ENCODE measurements at regions not wholly inside any gene's neighbourhood (a gene's known extent, or its start where the extent isn't known, plus 50 kb on each side); places are given as distances from the start of the nearest gene placed in this dataset.
A peak's percentile ranks its signal among the peaks of the same experiment; 100 is the strongest.

GRCh38 chr7:118368958-118369357, 144.5 kb downstream of the ANKRD7 start:
- no peak overlapping the region for H3K4me3 ChIP-seq (ENCODE audit: insufficient read depth, low read depth, low read length)
- Mint-ChIP-seq H3K4me1 (ENCODE audit: low read depth, unreplicated experiment) (peaks cover 3% of the 10 kb centered on the region), H3K9me3 (ENCODE audit: unreplicated experiment) (no peaks in the 10 kb centered on the region), H3K36me3 (ENCODE audit: low read depth, unreplicated experiment) (no peaks in the 10 kb centered on the region), H3K4me3 (ENCODE audit: unreplicated experiment) (no peak overlapping the region), H3K27me3 (ENCODE audit: low read depth, unreplicated experiment) (no peaks in the 10 kb centered on the region), H3K27ac (ENCODE audit: unreplicated experiment) (no peak overlapping the region)
- DNase-seq (ENCODE audit: low read depth): no peak
- H3K27ac ChIP-seq (ENCODE audit: low read depth, low read length): no peak overlapping the region
- no peaks in the 10 kb centered on the region for H3K36me3 ChIP-seq (ENCODE audit: insufficient read depth, low read length)
- no peak overlapping the region for H3K9ac ChIP-seq (ENCODE audit: low read length)
- no peak for TF ChIP-seq CTCF (IDR thresholded peaks at IDR 0.05; ENCODE audit: insufficient read depth, low read depth, low read length)
- no peak for TF ChIP-seq EZH2 (IDR thresholded peaks at IDR 0.05; ENCODE audit: insufficient read depth, low read length)
- no peak overlapping the region for H3K4me2 ChIP-seq (ENCODE audit: low read length)
- no peaks in the 10 kb centered on the region for H3K27me3 ChIP-seq (ENCODE audit: insufficient read depth, low read length)
- no peaks in the 10 kb centered on the region for H4K20me1 ChIP-seq (ENCODE audit: insufficient read depth, low read length)
- H3K79me2 ChIP-seq (ENCODE audit: insufficient read depth, low read length): no peaks in the 10 kb centered on the region
- H3K4me1 ChIP-seq (ENCODE audit: insufficient read depth, low read length): no peaks in the 10 kb centered on the region
- no peak overlapping the region for H2AFZ ChIP-seq (ENCODE audit: low read depth, low read length)
- no peak for FAIRE-seq
- H3K9me3 ChIP-seq (ENCODE audit: insufficient read depth, low read depth, low read length): no peaks in the 10 kb centered on the region

- peaks cover 3% of the 10 kb centered on the region for H3K4me1 Mint-ChIP-seq (ENCODE audit: low read depth, unreplicated experiment)
- no peak for DNase-seq (ENCODE audit: low read depth)
- H3K4me1 ChIP-seq (ENCODE audit: insufficient read depth, low read length): no peaks in the 10 kb centered on the region
Measured at GRCh38 chr7:118369987-118370386, 145.5 kb downstream of the ANKRD7 start.

GRCh38 chr7:118372530-118372929, 148.0 kb downstream of the ANKRD7 start:
- H3K9ac ChIP-seq (ENCODE audit: low read length): no peak overlapping the region
- FAIRE-seq (no peak), DNase-seq (ENCODE audit: low read depth) (peak; percentile 55)
- H3K4me1 ChIP-seq (ENCODE audit: insufficient read depth, low read length): no peaks in the 10 kb centered on the region
- TF ChIP-seq EZH2 (IDR thresholded peaks at IDR 0.05; ENCODE audit: insufficient read depth, low read length) (no peak), CTCF (IDR thresholded peaks at IDR 0.05; ENCODE audit: insufficient read depth, low read depth, low read length) (no peak)
- H3K36me3 ChIP-seq (ENCODE audit: insufficient read depth, low read length): no peaks in the 10 kb centered on the region
- no peaks in the 10 kb centered on the region for H3K27me3 ChIP-seq (ENCODE audit: insufficient read depth, low read length)
- H3K4me2 ChIP-seq (ENCODE audit: low read length): no peak overlapping the region
- H4K20me1 ChIP-seq (ENCODE audit: insufficient read depth, low read length): no peaks in the 10 kb centered on the region
- no peak overlapping the region for H3K4me3 ChIP-seq (ENCODE audit: insufficient read depth, low read depth, low read length)
- H3K27me3 Mint-ChIP-seq (ENCODE audit: low read depth, unreplicated experiment): no peaks in the 10 kb centered on the region
- no peaks in the 10 kb centered on the region for H3K79me2 ChIP-seq (ENCODE audit: insufficient read depth, low read length)
- no peak overlapping the region for H3K27ac Mint-ChIP-seq (ENCODE audit: unreplicated experiment)
- no peak overlapping the region for H2AFZ ChIP-seq (ENCODE audit: low read depth, low read length)
- H3K4me1 Mint-ChIP-seq (ENCODE audit: low read depth, unreplicated experiment): peaks cover 3% of the 10 kb centered on the region
- H3K36me3 Mint-ChIP-seq (ENCODE audit: low read depth, unreplicated experiment): no peaks in the 10 kb centered on the region
- H3K9me3 ChIP-seq (ENCODE audit: insufficient read depth, low read depth, low read length): no peaks in the 10 kb centered on the region
- H3K9me3 Mint-ChIP-seq (ENCODE audit: unreplicated experiment): no peaks in the 10 kb centered on the region
- H3K27ac ChIP-seq (ENCODE audit: low read depth, low read length): no peak overlapping the region
- H3K4me3 Mint-ChIP-seq (ENCODE audit: unreplicated experiment): no peak overlapping the region

More at GRCh38 chr7:118369987-118370386, 145.5 kb downstream of the ANKRD7 start:
- no peaks in the 10 kb centered on the region for H3K36me3 Mint-ChIP-seq (ENCODE audit: low read depth, unreplicated experiment)
- no peaks in the 10 kb centered on the region for H3K27me3 Mint-ChIP-seq (ENCODE audit: low read depth, unreplicated experiment)
- H3K27ac Mint-ChIP-seq (ENCODE audit: unreplicated experiment): no peak overlapping the region
- H2AFZ ChIP-seq (ENCODE audit: low read depth, low read length): no peak overlapping the region
- H3K79me2 ChIP-seq (ENCODE audit: insufficient read depth, low read length): no peaks in the 10 kb centered on the region
- H3K27ac ChIP-seq (ENCODE audit: low read depth, low read length): no peak overlapping the region
- FAIRE-seq: no peak
- no peak overlapping the region for H3K4me2 ChIP-seq (ENCODE audit: low read length)
- H3K27me3 ChIP-seq (ENCODE audit: insufficient read depth, low read length): no peaks in the 10 kb centered on the region
- no peak for TF ChIP-seq CTCF (IDR thresholded peaks at IDR 0.05; ENCODE audit: insufficient read depth, low read depth, low read length)
- H3K9ac ChIP-seq (ENCODE audit: low read length): no peak overlapping the region
- no peaks in the 10 kb centered on the region for H4K20me1 ChIP-seq (ENCODE audit: insufficient read depth, low read length)
- H3K4me3 Mint-ChIP-seq (ENCODE audit: unreplicated experiment): no peak overlapping the region
- H3K9me3 ChIP-seq (ENCODE audit: insufficient read depth, low read depth, low read length): no peaks in the 10 kb centered on the region
- no peaks in the 10 kb centered on the region for H3K9me3 Mint-ChIP-seq (ENCODE audit: unreplicated experiment)
- no peaks in the 10 kb centered on the region for H3K36me3 ChIP-seq (ENCODE audit: insufficient read depth, low read length)
- H3K4me3 ChIP-seq (ENCODE audit: insufficient read depth, low read depth, low read length): no peak overlapping the region

Measured in astrocyte (in vitro differentiated cells and primary cell).